GM12864 (cell line): ENCODE measurements at regions not wholly inside any gene's neighbourhood (a gene's known extent, or its start where the extent isn't known, plus 50 kb on each side); places are given as distances from the start of the nearest gene placed in this dataset.

Source experiments
- DNase-seq: peaks from one replicate; pipeline ENCODE4 v3.0.0-alpha.2; 2011; ENCODE audit warnings: low read depth
- H3K4me3 ChIP-seq: 2 replicates; pipeline ENCODE4 v1.5.1; 2011; ENCODE audit warnings: mild to moderate bottlenecking, low read depth, low read length, control low read depth
- CTCF ChIP-seq: IDR thresholded peaks from 2 replicates; pipeline ENCODE4 v1.5.1; 2011; ENCODE audit warnings: low read depth, mild to moderate bottlenecking, moderate library complexity, low read length, control low read depth, inconsistent platforms; ENCODE audit errors: missing control alignments

GRCh38 chr2:176479961-176480360, 210.7 kb downstream of the MTX2 start:
- H3K4me3 ChIP-seq, result no peak overlapping the region
- no peak for TF ChIP-seq CTCF
- no peak for DNase-seq

GRCh38 chr2:176482107-176482506, 212.9 kb downstream of the MTX2 start:
- H3K4me3 ChIP-seq, result no peak overlapping the region
- DNase-seq, result no peak
- no peak for TF ChIP-seq CTCF

- no peak for TF ChIP-seq CTCF
- no peak for DNase-seq
- no peak overlapping the region for H3K4me3 ChIP-seq
These were observed 214.2 kb downstream of the MTX2 start for GRCh38 chr2:176483476-176483875.

GRCh38 chr2:176483901-176484568, 214.8 kb downstream of the MTX2 start:
- no peak for TF ChIP-seq CTCF
- no peak for DNase-seq
- no peak overlapping the region for H3K4me3 ChIP-seq

GRCh38 chr2:176484838-176485237, 215.6 kb downstream of the MTX2 start:
- DNase-seq, result no peak
- no peak overlapping the region for H3K4me3 ChIP-seq
- TF ChIP-seq CTCF, result no peak

GRCh38 chr2:176488431-176488830, 219.2 kb downstream of the MTX2 start:
- no peak for DNase-seq
- TF ChIP-seq CTCF, result no peak

GRCh38 chr2:176490061-176490861, 221.0 kb downstream of the MTX2 start:
- DNase-seq, result no peak
- no peak for TF ChIP-seq CTCF
- H3K4me3 ChIP-seq, result no peak overlapping the region

More at GRCh38 chr2:176488431-176488830, 219.2 kb downstream of the MTX2 start:
- no peak overlapping the region for H3K4me3 ChIP-seq
